ENCODE measurements at regions not wholly inside any gene's neighbourhood (a gene's known extent, or its start where the extent isn't known, plus 50 kb on each side); places are given as distances from the start of the nearest gene placed in this dataset.

DNA sequence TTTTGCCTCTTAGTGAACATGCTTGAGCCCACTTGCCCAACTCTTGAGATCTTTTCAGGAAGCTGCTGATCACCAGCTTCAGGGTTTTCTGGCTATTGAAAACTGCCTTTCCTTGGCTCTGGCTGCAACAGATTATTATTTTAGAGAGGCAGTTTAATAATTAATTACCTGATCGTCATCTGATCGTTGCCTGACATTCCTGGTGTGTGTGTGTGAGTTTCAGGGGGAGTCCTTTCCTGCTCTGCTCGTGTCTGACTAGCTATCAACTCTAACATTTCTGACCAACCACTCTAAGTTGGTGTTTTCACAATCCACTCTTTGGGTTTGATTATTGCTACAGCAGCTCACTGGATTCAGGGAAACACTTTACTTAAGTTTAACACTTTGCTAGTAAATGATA, 84.3 kb upstream of the SPATA16 start:
- Histone ChIP-seq H3K27me3 (replicated peaks; ENCODE audit: insufficient read depth, low read length) (no peaks in the 10 kb centered on the region), H2AFZ (ENCODE audit: low read length) (no peak overlapping the region), H3K9me2 (replicated peaks; ENCODE audit: insufficient read depth, low read length) (no peaks in the 10 kb centered on the region), H3K27ac (ENCODE audit: low read length) (no peak overlapping the region), H3K4me3 (ENCODE audit: low read length) (no peak overlapping the region), H3K36me3 (replicated peaks; ENCODE audit: insufficient read depth, low read length) (no peaks in the 10 kb centered on the region), H3K4me1 (ENCODE audit: low read length) (no peaks in the 10 kb centered on the region), H3F3A (ENCODE audit: insufficient read depth, low read length) (no peaks in the 10 kb centered on the region), H3K79me2 (ENCODE audit: low read length) (no peaks in the 10 kb centered on the region), H3K9me3 (replicated peaks; ENCODE audit: insufficient read depth, low read length) (no peaks in the 10 kb centered on the region), H3K4me2 (ENCODE audit: low read depth, low read length) (no peak overlapping the region), H3K9ac (ENCODE audit: low read length) (no peak overlapping the region), H4K20me1 (ENCODE audit: insufficient read depth, low read length) (no peaks in the 10 kb centered on the region)
- no peak for DNase-seq
- TF ChIP-seq EZH2 (optimal IDR thresholded peaks at IDR 0.05; ENCODE audit: low read depth, low read length) = no peak
- TF ChIP-seq, protein P1, sequence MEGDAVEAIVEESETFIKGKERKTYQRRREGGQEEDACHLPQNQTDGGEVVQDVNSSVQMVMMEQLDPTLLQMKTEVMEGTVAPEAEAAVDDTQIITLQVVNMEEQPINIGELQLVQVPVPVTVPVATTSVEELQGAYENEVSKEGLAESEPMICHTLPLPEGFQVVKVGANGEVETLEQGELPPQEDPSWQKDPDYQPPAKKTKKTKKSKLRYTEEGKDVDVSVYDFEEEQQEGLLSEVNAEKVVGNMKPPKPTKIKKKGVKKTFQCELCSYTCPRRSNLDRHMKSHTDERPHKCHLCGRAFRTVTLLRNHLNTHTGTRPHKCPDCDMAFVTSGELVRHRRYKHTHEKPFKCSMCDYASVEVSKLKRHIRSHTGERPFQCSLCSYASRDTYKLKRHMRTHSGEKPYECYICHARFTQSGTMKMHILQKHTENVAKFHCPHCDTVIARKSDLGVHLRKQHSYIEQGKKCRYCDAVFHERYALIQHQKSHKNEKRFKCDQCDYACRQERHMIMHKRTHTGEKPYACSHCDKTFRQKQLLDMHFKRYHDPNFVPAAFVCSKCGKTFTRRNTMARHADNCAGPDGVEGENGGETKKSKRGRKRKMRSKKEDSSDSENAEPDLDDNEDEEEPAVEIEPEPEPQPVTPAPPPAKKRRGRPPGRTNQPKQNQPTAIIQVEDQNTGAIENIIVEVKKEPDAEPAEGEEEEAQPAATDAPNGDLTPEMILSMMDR (IDR thresholded peaks at IDR 0.05; ENCODE audit: low read length) = no peak
- no peak for TF ChIP-seq EZH2phosphoT487 (IDR thresholded peaks at IDR 0.05; ENCODE audit: low read length)

DNA sequence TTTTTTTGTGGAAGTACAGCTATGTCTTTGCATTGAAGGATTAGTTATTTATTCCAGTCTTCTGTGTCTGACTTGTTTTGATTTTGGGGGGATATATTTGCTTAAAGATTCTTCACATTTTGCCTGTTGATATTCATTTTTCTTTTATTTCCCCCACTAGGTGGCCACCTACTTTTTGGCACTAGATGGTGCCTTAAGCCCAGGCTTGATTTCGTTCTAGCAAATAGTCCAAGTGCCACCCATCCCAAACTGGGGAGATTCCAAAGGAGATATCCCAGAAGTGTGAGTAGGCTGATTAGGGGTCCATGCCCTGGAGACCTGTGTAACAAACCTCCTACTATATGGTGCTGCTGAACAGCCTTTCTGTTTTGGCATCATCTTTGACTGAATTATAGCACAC, 80.0 kb upstream of the SPATA16 start:
- no peaks in the 10 kb centered on the region for H4K20me1 ChIP-seq (ENCODE audit: insufficient read depth, low read length)
- no peaks in the 10 kb centered on the region for H3K79me2 ChIP-seq (ENCODE audit: low read length)
- no peak overlapping the region for H2AFZ ChIP-seq (ENCODE audit: low read length)
- DNase-seq = peak; percentile 32
- no peak overlapping the region for H3K4me2 ChIP-seq (ENCODE audit: low read depth, low read length)
- no peak for TF ChIP-seq EZH2 (optimal IDR thresholded peaks at IDR 0.05; ENCODE audit: low read depth, low read length)
- TF ChIP-seq, protein P1 (IDR thresholded peaks at IDR 0.05; ENCODE audit: low read length) = peak; percentile 56
- H3K27ac ChIP-seq (ENCODE audit: low read length) = no peak overlapping the region
- no peak overlapping the region for H3K9ac ChIP-seq (ENCODE audit: low read length)
- no peaks in the 10 kb centered on the region for H3F3A ChIP-seq (ENCODE audit: insufficient read depth, low read length)
- no peaks in the 10 kb centered on the region for H3K36me3 ChIP-seq (replicated peaks; ENCODE audit: insufficient read depth, low read length)
- H3K4me1 ChIP-seq (ENCODE audit: low read length) = no peaks in the 10 kb centered on the region
- H3K9me2 ChIP-seq (replicated peaks; ENCODE audit: insufficient read depth, low read length) = no peaks in the 10 kb centered on the region
- no peak overlapping the region for H3K4me3 ChIP-seq (ENCODE audit: low read length)
- H3K27me3 ChIP-seq (replicated peaks; ENCODE audit: insufficient read depth, low read length) = no peaks in the 10 kb centered on the region
- no peaks in the 10 kb centered on the region for H3K9me3 ChIP-seq (replicated peaks; ENCODE audit: insufficient read depth, low read length)

DNA sequence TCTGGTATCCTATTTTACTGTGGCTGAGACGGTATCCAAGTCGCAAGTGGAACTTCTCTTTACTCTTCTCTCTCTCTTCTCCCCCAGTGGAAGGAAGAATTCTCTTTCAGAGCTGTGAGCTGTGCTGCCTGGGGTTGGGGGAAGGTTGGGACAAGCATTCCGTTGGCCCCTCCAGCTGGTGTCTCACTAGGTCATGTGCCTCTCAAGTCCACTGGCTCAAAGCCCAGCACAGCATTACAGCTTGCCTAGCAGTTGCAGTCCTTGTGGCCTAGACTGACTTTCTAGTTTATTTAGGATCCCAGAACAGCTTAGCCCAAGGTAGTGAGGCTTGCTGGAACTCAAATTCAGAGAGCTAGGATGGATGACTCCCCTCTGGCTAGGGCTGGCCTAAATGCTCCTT, 76.1 kb upstream of the SPATA16 start:
- Histone ChIP-seq H3K36me3 (replicated peaks; ENCODE audit: insufficient read depth, low read length) (no peaks in the 10 kb centered on the region), H3K4me1 (ENCODE audit: low read length) (no peaks in the 10 kb centered on the region)
- DNase-seq = no peak

More for the DNA sequence above, 76.1 kb upstream of the SPATA16 start:
- Histone ChIP-seq H3K27ac (ENCODE audit: low read length) (no peak overlapping the region), H3K9me3 (replicated peaks; ENCODE audit: insufficient read depth, low read length) (no peaks in the 10 kb centered on the region), H3K9ac (ENCODE audit: low read length) (no peak overlapping the region), H3K27me3 (replicated peaks; ENCODE audit: insufficient read depth, low read length) (no peaks in the 10 kb centered on the region), H3K79me2 (ENCODE audit: low read length) (no peaks in the 10 kb centered on the region), H3K4me3 (ENCODE audit: low read length) (no peak overlapping the region), H3K4me2 (ENCODE audit: low read depth, low read length) (no peak overlapping the region), H3F3A (ENCODE audit: insufficient read depth, low read length) (no peaks in the 10 kb centered on the region), H4K20me1 (ENCODE audit: insufficient read depth, low read length) (no peaks in the 10 kb centered on the region), H3K9me2 (replicated peaks; ENCODE audit: insufficient read depth, low read length) (no peaks in the 10 kb centered on the region), H2AFZ (ENCODE audit: low read length) (no peak overlapping the region)
- TF ChIP-seq EZH2 (optimal IDR thresholded peaks at IDR 0.05; ENCODE audit: low read depth, low read length) = no peak
- TF ChIP-seq, protein P1 (IDR thresholded peaks at IDR 0.05; ENCODE audit: low read length) = no peak
- no peak for TF ChIP-seq EZH2phosphoT487 (IDR thresholded peaks at IDR 0.05; ENCODE audit: low read length)
